ENCODE measurements at regions not wholly inside any gene's neighbourhood (a gene's known extent, or its start where the extent isn't known, plus 50 kb on each side); places are given as distances from the start of the nearest gene placed in this dataset.

GRCh38 chr11:33413301-33413700 is 156.1 kb downstream of the HIPK3 start:
- Histone ChIP-seq H3K9me3 (no peaks in the 10 kb centered on the region), H3K27me3 (no peaks in the 10 kb centered on the region), H3K36me3 (no peaks in the 10 kb centered on the region), H3K4me1 (no peaks in the 10 kb centered on the region), H3K4me3 (no peak overlapping the region), H3K27ac (no peak overlapping the region)
- WGBS, 2 donors: 62 to 72% methylated on average over 4 of the region's 4 CpGs
- TF ChIP-seq POLR2AphosphoS5 (IDR thresholded peaks at IDR 0.05) (no peak), EP300 (IDR thresholded peaks at IDR 0.05) (no peak), POLR2A (IDR thresholded peaks at IDR 0.05) (no peak)
- TF ChIP-seq, protein P1, sequence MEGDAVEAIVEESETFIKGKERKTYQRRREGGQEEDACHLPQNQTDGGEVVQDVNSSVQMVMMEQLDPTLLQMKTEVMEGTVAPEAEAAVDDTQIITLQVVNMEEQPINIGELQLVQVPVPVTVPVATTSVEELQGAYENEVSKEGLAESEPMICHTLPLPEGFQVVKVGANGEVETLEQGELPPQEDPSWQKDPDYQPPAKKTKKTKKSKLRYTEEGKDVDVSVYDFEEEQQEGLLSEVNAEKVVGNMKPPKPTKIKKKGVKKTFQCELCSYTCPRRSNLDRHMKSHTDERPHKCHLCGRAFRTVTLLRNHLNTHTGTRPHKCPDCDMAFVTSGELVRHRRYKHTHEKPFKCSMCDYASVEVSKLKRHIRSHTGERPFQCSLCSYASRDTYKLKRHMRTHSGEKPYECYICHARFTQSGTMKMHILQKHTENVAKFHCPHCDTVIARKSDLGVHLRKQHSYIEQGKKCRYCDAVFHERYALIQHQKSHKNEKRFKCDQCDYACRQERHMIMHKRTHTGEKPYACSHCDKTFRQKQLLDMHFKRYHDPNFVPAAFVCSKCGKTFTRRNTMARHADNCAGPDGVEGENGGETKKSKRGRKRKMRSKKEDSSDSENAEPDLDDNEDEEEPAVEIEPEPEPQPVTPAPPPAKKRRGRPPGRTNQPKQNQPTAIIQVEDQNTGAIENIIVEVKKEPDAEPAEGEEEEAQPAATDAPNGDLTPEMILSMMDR (IDR thresholded peaks at IDR 0.05): no peak
- DNase-seq (no peak), ATAC-seq (ENCODE audit: low FRiP score in 2 of 2) (no peak)

- Histone ChIP-seq H3K36me3 (no peaks in the 10 kb centered on the region), H3K4me1 (no peaks in the 10 kb centered on the region), H3K27ac (no peak overlapping the region), H3K27me3 (no peaks in the 10 kb centered on the region), H3K9me3 (no peaks in the 10 kb centered on the region), H3K4me3 (no peak overlapping the region)
- DNase-seq: no peak
- no peak for TF ChIP-seq EP300 (IDR thresholded peaks at IDR 0.05)
- no peak for TF ChIP-seq POLR2AphosphoS5 (IDR thresholded peaks at IDR 0.05)
- TF ChIP-seq, protein P1 (IDR thresholded peaks at IDR 0.05): no peak
- TF ChIP-seq POLR2A (IDR thresholded peaks at IDR 0.05): no peak
- no peak for ATAC-seq (ENCODE audit: low FRiP score in 2 of 2)
Observed at GRCh38 chr11:33412241-33412640, 155.1 kb downstream of the HIPK3 start.

DNA sequence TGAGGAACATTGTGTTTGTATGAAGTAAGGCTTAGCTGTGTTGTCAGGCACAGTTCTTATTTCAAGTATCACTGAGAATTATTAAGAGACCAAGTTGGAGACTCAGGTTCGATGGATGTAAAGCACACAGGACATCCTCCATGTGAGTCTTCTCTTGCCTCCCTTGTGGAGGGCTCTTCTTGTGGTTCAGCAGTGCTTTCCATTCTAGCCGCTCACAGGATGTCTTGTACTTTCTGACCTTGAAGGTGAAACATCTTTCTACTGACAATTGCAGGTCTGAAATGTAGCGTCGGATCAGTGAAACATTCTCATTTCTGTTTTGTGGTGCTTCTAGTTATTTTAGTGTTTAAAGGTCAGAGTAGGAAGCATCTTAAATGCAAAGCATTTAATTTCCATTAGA is 154.6 kb downstream of the HIPK3 start:
- H3K4me1 ChIP-seq: no peaks in the 10 kb centered on the region
- 77 to 91% methylated on average over 3 to 4 of the region's 4 CpGs for WGBS, 2 donors
- no peaks in the 10 kb centered on the region for H3K36me3 ChIP-seq
- DNase-seq: no peak
- no peaks in the 10 kb centered on the region for H3K9me3 ChIP-seq
- H3K27ac ChIP-seq: no peak overlapping the region
- TF ChIP-seq, protein P1 (IDR thresholded peaks at IDR 0.05): no peak
- TF ChIP-seq POLR2A (IDR thresholded peaks at IDR 0.05) (no peak), EP300 (IDR thresholded peaks at IDR 0.05) (no peak), POLR2AphosphoS5 (IDR thresholded peaks at IDR 0.05) (no peak)
- H3K27me3 ChIP-seq: no peaks in the 10 kb centered on the region
- H3K4me3 ChIP-seq: no peak overlapping the region
- ATAC-seq (ENCODE audit: low FRiP score in 2 of 2): no peak

- Histone ChIP-seq H3K36me3 (no peaks in the 10 kb centered on the region), H3K27me3 (no peaks in the 10 kb centered on the region), H3K4me1 (no peaks in the 10 kb centered on the region), H3K9me3 (no peaks in the 10 kb centered on the region), H3K4me3 (no peak overlapping the region), H3K27ac (no peak overlapping the region)
- DNase-seq: no peak
- TF ChIP-seq POLR2A (IDR thresholded peaks at IDR 0.05): no peak
- TF ChIP-seq, protein P1 (IDR thresholded peaks at IDR 0.05): no peak
- no peak for TF ChIP-seq EP300 (IDR thresholded peaks at IDR 0.05)
- no peak for ATAC-seq (ENCODE audit: low FRiP score in 2 of 2)
- WGBS, 2 donors: 51 to 61% methylated on average over 4 of the region's 4 CpGs
Observed at GRCh38 chr11:33410086-33410765, 153.0 kb downstream of the HIPK3 start.

Small RNAs in the stretch of these regions (small RNA-seq; reads per million reads assigned to genes)
- 0 reads per million in 4 donors for gene AL133399.1
